Fibroblast of lung (primary cell): ENCODE measurements at regions not wholly inside any gene's neighbourhood (a gene's known extent, or its start where the extent isn't known, plus 50 kb on each side); places are given as distances from the start of the nearest gene placed in this dataset.

Experiments
- CTCF ChIP-seq, 2 donors: IDR thresholded peaks in 1 of 2; conservative IDR thresholded peaks in 1 of 2; 1 replicate in 1 of 2; 2 replicates in 1 of 2; pipeline ENCODE4 v1.5.1; 2011 to 2012; ENCODE audit warnings: low read length in 2 of 2, control low read depth in 1 of 2, inconsistent platforms in 1 of 2, low read depth in 1 of 2, mild to moderate bottlenecking in 1 of 2
- EZH2 ChIP-seq: IDR thresholded peaks from 2 replicates; pipeline ENCODE4 v1.5.1; 2012; ENCODE audit warnings: low read length, control low read depth, mild to moderate bottlenecking; ENCODE audit errors: missing control alignments

GRCh38 chr6:140571145-140571544 lies 1196.7 kb upstream of the CITED2 start:
- TF ChIP-seq CTCF (conservative IDR thresholded peaks at IDR 0.05 in 1 of 2, IDR thresholded peaks at IDR 0.05 in 1 of 2; ENCODE audit: low read depth in 1 of 2, low read length in 2 of 2) (no peak), EZH2 (no peak)
